SK-N-SH treated with all-trans-retinoic acid at 6 μM for 48 hours (cell line): ENCODE measurements at regions not wholly inside any gene's neighbourhood (a gene's known extent, or its start where the extent isn't known, plus 50 kb on each side); places are given as distances from the start of the nearest gene placed in this dataset.

Experiments used
- ATAC-seq: fragments of 200-7000 bp; cut with Tn5 transposase; 3 replicates; pipeline ENCODE4 v1.9.1; 2020; ENCODE audit warnings: mild to moderate bottlenecking, moderate library complexity
- BACH2 ChIP-seq: fragments of 250-450 bp; sonication (Bioruptor Pico); IDR thresholded peaks from 2 replicates; pipeline ENCODE4 v1.9.0; 2021; ENCODE audit warnings: mild to moderate bottlenecking, borderline replicate concordance
- CREB5 ChIP-seq: fragments of 250-450 bp; sonication (Bioruptor Pico); IDR thresholded peaks from 2 replicates; pipeline ENCODE4 v1.5.1; 2020; ENCODE audit warnings: low read depth, mild to moderate bottlenecking, moderate library complexity
- CSDC2 ChIP-seq: fragments of 250-450 bp; sonication (Bioruptor Pico); IDR thresholded peaks from 2 replicates; pipeline ENCODE4 v1.5.0; 2020; ENCODE audit warnings: mild to moderate bottlenecking, moderate library complexity
- CSRNP3 ChIP-seq: fragments of 250-450 bp; sonication (Bioruptor Pico); IDR thresholded peaks from 2 replicates; pipeline ENCODE4 v1.5.1; 2021; ENCODE audit warnings: mild to moderate bottlenecking, moderate library complexity
- GLIS3 ChIP-seq: fragments of 250-450 bp; sonication (Bioruptor Pico); IDR thresholded peaks from 2 replicates; pipeline ENCODE4 v1.5.0; 2020; ENCODE audit warnings: mild to moderate bottlenecking, moderate library complexity
- ISL1 ChIP-seq: fragments of 250-450 bp; sonication (Bioruptor Pico); IDR thresholded peaks from 2 replicates; pipeline ENCODE4 v2.1.2; 2022; ENCODE audit warnings: mild to moderate bottlenecking, moderate library complexity
- OSR1 ChIP-seq: fragments of 250-450 bp; sonication (Bioruptor Pico); IDR thresholded peaks from 2 replicates; pipeline ENCODE4 v1.8.0; 2022; ENCODE audit warnings: moderate library complexity, mild to moderate bottlenecking, inconsistent platforms
- PATZ1 ChIP-seq: fragments of 250-450 bp; sonication (Bioruptor Pico); IDR thresholded peaks from 2 replicates; pipeline ENCODE4 v1.8.0; 2020; ENCODE audit warnings: mild to moderate bottlenecking, moderate library complexity, borderline replicate concordance
- POU6F1 ChIP-seq: fragments of 250-450 bp; sonication (Bioruptor Pico); IDR thresholded peaks from 2 replicates; pipeline ENCODE4 v1.8.0; 2021; ENCODE audit warnings: low read depth, mild to moderate bottlenecking, moderate library complexity, borderline replicate concordance
- PPARA ChIP-seq: fragments of 250-450 bp; sonication (Bioruptor Pico); IDR thresholded peaks from 2 replicates; pipeline ENCODE4 v1.5.0; 2020; ENCODE audit warnings: mild to moderate bottlenecking, borderline replicate concordance
- RARB ChIP-seq: fragments of 250-450 bp; sonication (Bioruptor Pico); IDR thresholded peaks from 2 replicates; pipeline ENCODE4 v1.8.0; 2021; ENCODE audit warnings: mild to moderate bottlenecking, moderate library complexity
- SNAI2 ChIP-seq: fragments of 250-450 bp; sonication (Bioruptor Pico); IDR thresholded peaks from 2 replicates; pipeline ENCODE4 v1.5.0; 2020; ENCODE audit warnings: mild to moderate bottlenecking, moderate library complexity
- TCF4 ChIP-seq: fragments of 250-450 bp; sonication (Bioruptor Pico); IDR thresholded peaks from 2 replicates; pipeline ENCODE4 v1.8.0; 2021; ENCODE audit warnings: mild to moderate bottlenecking, moderate library complexity, borderline replicate concordance
- TOX ChIP-seq: fragments of 250-450 bp; sonication (Bioruptor Pico); IDR thresholded peaks from 2 replicates; pipeline ENCODE4 v1.8.0; 2021; ENCODE audit warnings: mild to moderate bottlenecking, moderate library complexity, borderline replicate concordance
- ZC3H10 ChIP-seq: fragments of 250-450 bp; sonication (Bioruptor Pico); IDR thresholded peaks from 2 replicates; pipeline ENCODE4 v1.5.1; 2021; ENCODE audit warnings: mild to moderate bottlenecking, moderate library complexity
- ZFP3 ChIP-seq: fragments of 250-450 bp; sonication (Bioruptor Pico); IDR thresholded peaks from 2 replicates; pipeline ENCODE4 v1.5.0; 2020; ENCODE audit warnings: mild to moderate bottlenecking, moderate library complexity
- ZFP30 ChIP-seq: fragments of 450-650 bp; formaldehyde crosslinking; IDR thresholded peaks from 2 replicates; pipeline ENCODE4 v1.5.0; 2022; ENCODE audit warnings: mild to moderate bottlenecking, moderate library complexity
- ZNF565 ChIP-seq: fragments of 450-650 bp; formaldehyde crosslinking; conservative IDR thresholded peaks from 2 replicates; pipeline ENCODE4 v1.5.0; 2020; ENCODE audit warnings: low read depth, mild to moderate bottlenecking, moderate library complexity
- ZNF70 ChIP-seq: fragments of 450-650 bp; formaldehyde crosslinking; IDR thresholded peaks from 2 replicates; pipeline ENCODE4 v1.5.0; 2020; ENCODE audit warnings: mild to moderate bottlenecking, moderate library complexity
- ZNF8 ChIP-seq: fragments of 450-650 bp; formaldehyde crosslinking; IDR thresholded peaks from 2 replicates; pipeline ENCODE4 v1.5.0; 2020; ENCODE audit warnings: mild to moderate bottlenecking, moderate library complexity

- no peak for TF ChIP-seq CREB5 (CRISPR knock-in tag)
- TF ChIP-seq TCF4 (CRISPR knock-in tag): no peak
- TF ChIP-seq PPARA (CRISPR knock-in tag): no peak
- TF ChIP-seq BACH2 (CRISPR knock-in tag): no peak
- no peak for TF ChIP-seq GLIS3 (CRISPR knock-in tag)
- TF ChIP-seq ISL1 (CRISPR knock-in tag): no peak
- TF ChIP-seq ZNF70: no peak
- TF ChIP-seq ZC3H10: no peak
Observed at GRCh38 chr2:35973737-35974132, 381.8 kb upstream of the CRIM1 start (continued).

GRCh38 chr2:35973132-35973736 is 382.3 kb upstream of the CRIM1 start:
- peak; percentile 99 for ATAC-seq
- TF ChIP-seq ZFP30 (CRISPR knock-in tag): no peak
- no peak for TF ChIP-seq ZNF565 (CRISPR knock-in tag)
- TF ChIP-seq SNAI2 (CRISPR knock-in tag): no peak
- no peak for TF ChIP-seq ZC3H10
- no peak for TF ChIP-seq ZNF8 (CRISPR knock-in tag)
- no peak for TF ChIP-seq GLIS3 (CRISPR knock-in tag)
- no peak for TF ChIP-seq PPARA (CRISPR knock-in tag)
- no peak for TF ChIP-seq ISL1 (CRISPR knock-in tag)
- no peak for TF ChIP-seq CSRNP3 (CRISPR knock-in tag)
- no peak for TF ChIP-seq OSR1 (CRISPR knock-in tag)

- TF ChIP-seq OSR1 (CRISPR knock-in tag) (no peak), GLIS3 (CRISPR knock-in tag) (no peak)
- ATAC-seq: peak; percentile 25; the same call in 1 of the 3 replicates
Observed at GRCh38 chr2:35963824-35964223, 391.8 kb upstream of the CRIM1 start.

- no peak for ATAC-seq
- TF ChIP-seq ISL1 (CRISPR knock-in tag) (no peak), RARB (no peak), ZFP30 (CRISPR knock-in tag) (no peak), CSDC2 (CRISPR knock-in tag) (no peak), CSRNP3 (CRISPR knock-in tag) (no peak), PATZ1 (CRISPR knock-in tag) (no peak), GLIS3 (CRISPR knock-in tag) (no peak), TOX (no peak), ZNF8 (CRISPR knock-in tag) (no peak), OSR1 (CRISPR knock-in tag) (no peak), TCF4 (CRISPR knock-in tag) (no peak), ZFP3 (CRISPR knock-in tag) (no peak), ZNF565 (CRISPR knock-in tag) (no peak), ZNF70 (no peak), SNAI2 (CRISPR knock-in tag) (no peak)
Observed at GRCh38 chr2:35963357-35963756, 392.2 kb upstream of the CRIM1 start.

- no peak for ATAC-seq
- TF ChIP-seq CSDC2 (CRISPR knock-in tag): no peak
- no peak for TF ChIP-seq PATZ1 (CRISPR knock-in tag)
- no peak for TF ChIP-seq ZFP3 (CRISPR knock-in tag)
- no peak for TF ChIP-seq OSR1 (CRISPR knock-in tag)
- TF ChIP-seq BACH2 (CRISPR knock-in tag): no peak
- TF ChIP-seq TCF4 (CRISPR knock-in tag): no peak
- TF ChIP-seq CSRNP3 (CRISPR knock-in tag): no peak
- TF ChIP-seq ZNF8 (CRISPR knock-in tag): no peak
- no peak for TF ChIP-seq ZFP30 (CRISPR knock-in tag)
- no peak for TF ChIP-seq POU6F1
- TF ChIP-seq ZNF565 (CRISPR knock-in tag): no peak
Observed at GRCh38 chr2:35962585-35963146, 392.9 kb upstream of the CRIM1 start.
